WTC11 (cell line): ENCODE measurements at regions not wholly inside any gene's neighbourhood (a gene's known extent, or its start where the extent isn't known, plus 50 kb on each side); places are given as distances from the start of the nearest gene placed in this dataset.
"Not testable (repeated sequence)": the region's sequence is repeated elsewhere in the genome, so short reads cannot be mapped to it uniquely, and the experiment has no call there.

Experiments used
- ATAC-seq: fragments of 200-7000 bp; cut with Tn5 transposase; 2 replicates; pipeline ENCODE4 v1.10.0; 2021; ENCODE audit warnings: mild to moderate bottlenecking, moderate library complexity
- CTCF ChIA-PET: fragments of 300-600 bp; sonication (Branson Sonifier 250); formaldehyde crosslinking; loops from one replicate; lab custom pipeline; 2021; ENCODE audit warnings: antibody characterized with exemption; lab: Charles Lee
- POLR2A ChIA-PET: fragments of 350-600 bp; sonication (Branson Sonifier 250); formaldehyde crosslinking; loops from one replicate; lab custom pipeline; 2021; ENCODE audit warnings: antibody characterized with exemption; lab: Charles Lee
- DNase-seq: peaks from one replicate; pipeline ENCODE4 v3.0.0; 2021; ENCODE audit warnings: low spot score
- H3K27ac Mint-ChIP-seq: 2 replicates; pipeline ENCODE4 v1.8.0; 2021; ENCODE audit warnings: mixed read lengths
- H3K27me3 Mint-ChIP-seq: 2 replicates; pipeline ENCODE4 v1.8.0; 2021; ENCODE audit warnings: low read depth, mild to moderate bottlenecking, moderate library complexity, mixed read lengths
- H3K36me3 Mint-ChIP-seq: 2 replicates; pipeline ENCODE4 v1.8.0; 2021; ENCODE audit warnings: mixed read lengths
- H3K4me1 Mint-ChIP-seq: 2 replicates; pipeline ENCODE4 v1.8.0; 2022; ENCODE audit warnings: mixed read lengths
- H3K4me3 Mint-ChIP-seq: 2 replicates; pipeline ENCODE4 v1.8.0; 2021; ENCODE audit warnings: mild to moderate bottlenecking, moderate library complexity, mixed read lengths
- H3K9me3 Mint-ChIP-seq: 2 replicates; pipeline ENCODE4 v1.8.0; 2021; ENCODE audit warnings: mixed read lengths
- CBFB ChIP-seq: sonication (generic); formaldehyde crosslinking; IDR thresholded peaks from 2 replicates; pipeline ENCODE4 v1.8.1; 2022; ENCODE audit warnings: mild to moderate bottlenecking, low read depth, missing genetic modification reagents
- CREB1 ChIP-seq: sonication (generic); formaldehyde crosslinking; IDR thresholded peaks from 2 replicates; pipeline ENCODE4 v1.8.0; 2023; ENCODE audit warnings: mild to moderate bottlenecking, missing genetic modification reagents
- JUN ChIP-seq: sonication (generic); formaldehyde crosslinking; IDR thresholded peaks from 2 replicates; pipeline ENCODE4 v1.8.0; 2023; ENCODE audit warnings: mild to moderate bottlenecking, missing genetic modification reagents
- MXD4 ChIP-seq: fragments of 250-450 bp; sonication (Bioruptor Pico); IDR thresholded peaks from 2 replicates; pipeline ENCODE4 v1.8.0; 2021; ENCODE audit warnings: mild to moderate bottlenecking, moderate library complexity, borderline replicate concordance
- MYBL2 ChIP-seq: sonication (generic); formaldehyde crosslinking; IDR thresholded peaks from 2 replicates; pipeline ENCODE4 v1.8.1; 2023; ENCODE audit warnings: mild to moderate bottlenecking, moderate library complexity, missing genetic modification reagents
- NR1H2 ChIP-seq: sonication (generic); formaldehyde crosslinking; IDR thresholded peaks from 2 replicates; pipeline ENCODE4 v1.9.0; 2021; ENCODE audit warnings: mild to moderate bottlenecking, moderate library complexity, missing genetic modification reagents
- NR2C2 ChIP-seq: sonication (generic); formaldehyde crosslinking; IDR thresholded peaks from 2 replicates; pipeline ENCODE4 v1.8.0; 2022; ENCODE audit warnings: mild to moderate bottlenecking, missing genetic modification reagents
- SMAD4 ChIP-seq: sonication (generic); formaldehyde crosslinking; IDR thresholded peaks from 2 replicates; pipeline ENCODE4 v1.8.0; 2022; ENCODE audit warnings: mild to moderate bottlenecking, missing genetic modification reagents
- ZNF138 ChIP-seq: sonication (generic); formaldehyde crosslinking; conservative IDR thresholded peaks from 2 replicates; pipeline ENCODE4 v1.8.1; 2022; ENCODE audit warnings: mild to moderate bottlenecking, moderate library complexity, missing genetic modification reagents
- ZNF232 ChIP-seq: sonication (generic); formaldehyde crosslinking; IDR thresholded peaks from 2 replicates; pipeline ENCODE4 v1.8.0; 2022; ENCODE audit warnings: mild to moderate bottlenecking, missing genetic modification reagents
- ZNF263 ChIP-seq: sonication (generic); formaldehyde crosslinking; IDR thresholded peaks from 2 replicates; pipeline ENCODE4 v1.8.1; 2022; ENCODE audit warnings: low read depth, mild to moderate bottlenecking, moderate library complexity, missing genetic modification reagents
- ZNF416 ChIP-seq: fragments of 250-450 bp; sonication (Bioruptor Pico); IDR thresholded peaks from 2 replicates; pipeline ENCODE4 v1.9.0; 2021; ENCODE audit warnings: mild to moderate bottlenecking, inconsistent platforms
- ZNF671 ChIP-seq: fragments of 250-450 bp; sonication (Bioruptor Pico); IDR thresholded peaks from 2 replicates; pipeline ENCODE4 v1.8.0; 2021; ENCODE audit warnings: mild to moderate bottlenecking
- TF ChIP-seq, protein P1 (sequence below): sonication (generic); formaldehyde crosslinking; IDR thresholded peaks from 2 replicates; pipeline ENCODE4 v1.8.1; 2023; ENCODE audit warnings: mild to moderate bottlenecking, missing genetic modification reagents, borderline replicate concordance
- TF ChIP-seq, protein P2 (sequence below): sonication (generic); formaldehyde crosslinking; IDR thresholded peaks from 2 replicates; pipeline ENCODE4 v1.8.0; 2023; ENCODE audit warnings: mild to moderate bottlenecking, missing genetic modification reagents
- TF ChIP-seq, protein P3 (sequence below): sonication (generic); formaldehyde crosslinking; IDR thresholded peaks from 2 replicates; pipeline ENCODE4 v1.8.0; 2023; ENCODE audit warnings: missing genetic modification reagents
- TF ChIP-seq, protein P4 (sequence below): sonication (generic); formaldehyde crosslinking; IDR thresholded peaks from 2 replicates; pipeline ENCODE4 v1.8.1; 2023; ENCODE audit warnings: mild to moderate bottlenecking, moderate library complexity, missing genetic modification reagents
- TF ChIP-seq, protein P5 (sequence below): sonication (generic); formaldehyde crosslinking; IDR thresholded peaks from 2 replicates; pipeline ENCODE4 v1.8.1; 2023; ENCODE audit warnings: mild to moderate bottlenecking, missing genetic modification reagents
- TF ChIP-seq, protein P6 (sequence below): sonication (generic); formaldehyde crosslinking; IDR thresholded peaks from 2 replicates; pipeline ENCODE4 v1.8.1; 2023; ENCODE audit warnings: mild to moderate bottlenecking, missing genetic modification reagents
- TF ChIP-seq, protein P7 (sequence below): sonication (generic); formaldehyde crosslinking; IDR thresholded peaks from 2 replicates; pipeline ENCODE4 v1.8.0; 2022; ENCODE audit warnings: mild to moderate bottlenecking, missing genetic modification reagents
- TF ChIP-seq, protein P8 (sequence below): sonication (generic); formaldehyde crosslinking; IDR thresholded peaks from 2 replicates; pipeline ENCODE4 v1.8.1; 2023; ENCODE audit warnings: mild to moderate bottlenecking, missing genetic modification reagents, moderate library complexity

DNA sequence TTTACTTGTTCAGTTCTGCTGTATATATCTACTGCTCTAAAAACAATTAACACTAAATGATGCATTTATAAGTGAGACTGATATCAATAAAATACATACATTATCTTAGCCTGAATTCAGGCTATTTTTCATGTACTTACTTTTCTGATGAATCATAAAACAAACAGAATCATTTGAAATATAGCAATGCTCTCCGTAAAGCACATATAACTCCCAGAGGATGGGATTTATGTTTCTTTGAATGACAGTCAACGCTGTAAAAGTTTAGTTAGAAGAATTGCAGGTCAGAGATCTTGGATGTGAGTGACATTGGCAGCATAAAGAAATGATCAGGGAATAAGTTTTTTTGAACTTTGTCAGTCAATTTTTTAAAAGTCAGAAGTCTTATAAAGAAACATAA is 740.2 kb upstream of the NOVA1 start (continued):
- TF ChIP-seq, protein P1, sequence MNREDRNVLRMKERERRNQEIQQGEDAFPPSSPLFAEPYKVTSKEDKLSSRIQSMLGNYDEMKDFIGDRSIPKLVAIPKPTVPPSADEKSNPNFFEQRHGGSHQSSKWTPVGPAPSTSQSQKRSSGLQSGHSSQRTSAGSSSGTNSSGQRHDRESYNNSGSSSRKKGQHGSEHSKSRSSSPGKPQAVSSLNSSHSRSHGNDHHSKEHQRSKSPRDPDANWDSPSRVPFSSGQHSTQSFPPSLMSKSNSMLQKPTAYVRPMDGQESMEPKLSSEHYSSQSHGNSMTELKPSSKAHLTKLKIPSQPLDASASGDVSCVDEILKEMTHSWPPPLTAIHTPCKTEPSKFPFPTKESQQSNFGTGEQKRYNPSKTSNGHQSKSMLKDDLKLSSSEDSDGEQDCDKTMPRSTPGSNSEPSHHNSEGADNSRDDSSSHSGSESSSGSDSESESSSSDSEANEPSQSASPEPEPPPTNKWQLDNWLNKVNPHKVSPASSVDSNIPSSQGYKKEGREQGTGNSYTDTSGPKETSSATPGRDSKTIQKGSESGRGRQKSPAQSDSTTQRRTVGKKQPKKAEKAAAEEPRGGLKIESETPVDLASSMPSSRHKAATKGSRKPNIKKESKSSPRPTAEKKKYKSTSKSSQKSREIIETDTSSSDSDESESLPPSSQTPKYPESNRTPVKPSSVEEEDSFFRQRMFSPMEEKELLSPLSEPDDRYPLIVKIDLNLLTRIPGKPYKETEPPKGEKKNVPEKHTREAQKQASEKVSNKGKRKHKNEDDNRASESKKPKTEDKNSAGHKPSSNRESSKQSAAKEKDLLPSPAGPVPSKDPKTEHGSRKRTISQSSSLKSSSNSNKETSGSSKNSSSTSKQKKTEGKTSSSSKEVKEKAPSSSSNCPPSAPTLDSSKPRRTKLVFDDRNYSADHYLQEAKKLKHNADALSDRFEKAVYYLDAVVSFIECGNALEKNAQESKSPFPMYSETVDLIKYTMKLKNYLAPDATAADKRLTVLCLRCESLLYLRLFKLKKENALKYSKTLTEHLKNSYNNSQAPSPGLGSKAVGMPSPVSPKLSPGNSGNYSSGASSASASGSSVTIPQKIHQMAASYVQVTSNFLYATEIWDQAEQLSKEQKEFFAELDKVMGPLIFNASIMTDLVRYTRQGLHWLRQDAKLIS (CRISPR knock-in tag) = no peak
- TF ChIP-seq ZNF416 (CRISPR knock-in tag) = no peak
- no peak for TF ChIP-seq CREB1 (CRISPR knock-in tag)
- TF ChIP-seq JUN = no peak
- TF ChIP-seq ZNF232 = no peak
- TF ChIP-seq MYBL2 (CRISPR knock-in tag) = no peak
- TF ChIP-seq, protein P2, sequence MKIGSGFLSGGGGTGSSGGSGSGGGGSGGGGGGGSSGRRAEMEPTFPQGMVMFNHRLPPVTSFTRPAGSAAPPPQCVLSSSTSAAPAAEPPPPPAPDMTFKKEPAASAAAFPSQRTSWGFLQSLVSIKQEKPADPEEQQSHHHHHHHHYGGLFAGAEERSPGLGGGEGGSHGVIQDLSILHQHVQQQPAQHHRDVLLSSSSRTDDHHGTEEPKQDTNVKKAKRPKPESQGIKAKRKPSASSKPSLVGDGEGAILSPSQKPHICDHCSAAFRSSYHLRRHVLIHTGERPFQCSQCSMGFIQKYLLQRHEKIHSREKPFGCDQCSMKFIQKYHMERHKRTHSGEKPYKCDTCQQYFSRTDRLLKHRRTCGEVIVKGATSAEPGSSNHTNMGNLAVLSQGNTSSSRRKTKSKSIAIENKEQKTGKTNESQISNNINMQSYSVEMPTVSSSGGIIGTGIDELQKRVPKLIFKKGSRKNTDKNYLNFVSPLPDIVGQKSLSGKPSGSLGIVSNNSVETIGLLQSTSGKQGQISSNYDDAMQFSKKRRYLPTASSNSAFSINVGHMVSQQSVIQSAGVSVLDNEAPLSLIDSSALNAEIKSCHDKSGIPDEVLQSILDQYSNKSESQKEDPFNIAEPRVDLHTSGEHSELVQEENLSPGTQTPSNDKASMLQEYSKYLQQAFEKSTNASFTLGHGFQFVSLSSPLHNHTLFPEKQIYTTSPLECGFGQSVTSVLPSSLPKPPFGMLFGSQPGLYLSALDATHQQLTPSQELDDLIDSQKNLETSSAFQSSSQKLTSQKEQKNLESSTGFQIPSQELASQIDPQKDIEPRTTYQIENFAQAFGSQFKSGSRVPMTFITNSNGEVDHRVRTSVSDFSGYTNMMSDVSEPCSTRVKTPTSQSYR (CRISPR knock-in tag) = no peak

DNA sequence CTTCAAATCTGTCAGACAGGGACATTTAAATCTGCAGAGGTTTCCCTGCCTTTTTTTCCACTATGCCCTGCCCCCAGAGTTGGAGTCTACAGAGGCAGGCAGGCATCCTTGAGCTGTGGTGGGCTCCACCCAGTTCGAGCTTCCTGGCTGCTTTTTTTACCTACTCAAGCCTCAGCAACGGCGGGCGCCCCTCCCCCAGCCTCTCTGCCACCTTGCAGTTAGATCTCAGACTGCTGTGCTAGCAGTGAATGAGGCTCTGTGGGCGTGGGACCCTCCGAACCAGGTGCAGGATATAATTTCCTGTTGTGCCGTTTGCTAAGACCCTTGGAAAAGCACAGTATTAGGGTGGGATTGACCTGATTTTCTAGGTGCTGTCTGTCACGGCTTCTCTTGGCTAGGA is 765.2 kb upstream of the NOVA1 start:
- peaks cover 39% of the 10 kb centered on the region for H3K9me3 Mint-ChIP-seq
- POLR2A ChIA-PET, CTCF ChIA-PET, H3K4me1 Mint-ChIP-seq, H3K27ac Mint-ChIP-seq, H3K27me3 Mint-ChIP-seq, H3K4me3 Mint-ChIP-seq, ATAC-seq, H3K36me3 Mint-ChIP-seq, DNase-seq: not testable (repeated sequence)

DNA sequence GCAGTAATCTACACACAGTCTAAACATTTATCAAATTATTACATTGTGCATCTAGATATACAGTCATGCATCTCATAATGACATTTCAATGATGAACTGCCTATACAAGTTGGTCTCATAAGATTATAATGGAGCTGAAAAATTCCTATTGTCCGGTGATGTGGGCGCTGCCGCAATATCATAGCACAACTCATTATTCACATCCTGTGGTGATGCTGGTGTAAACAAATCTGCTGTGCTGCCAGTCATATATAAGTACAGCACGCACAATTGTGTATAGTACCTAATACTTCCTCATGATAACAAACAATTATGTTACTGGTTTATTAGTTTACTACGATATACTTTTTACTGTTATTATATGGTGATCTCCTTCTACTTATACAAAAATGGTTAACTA is 768.8 kb upstream of the NOVA1 start:
- peaks cover 6% of the 10 kb centered on the region for H3K36me3 Mint-ChIP-seq
- TF ChIP-seq ZNF416 (CRISPR knock-in tag) = no peak
- TF ChIP-seq, protein P3, sequence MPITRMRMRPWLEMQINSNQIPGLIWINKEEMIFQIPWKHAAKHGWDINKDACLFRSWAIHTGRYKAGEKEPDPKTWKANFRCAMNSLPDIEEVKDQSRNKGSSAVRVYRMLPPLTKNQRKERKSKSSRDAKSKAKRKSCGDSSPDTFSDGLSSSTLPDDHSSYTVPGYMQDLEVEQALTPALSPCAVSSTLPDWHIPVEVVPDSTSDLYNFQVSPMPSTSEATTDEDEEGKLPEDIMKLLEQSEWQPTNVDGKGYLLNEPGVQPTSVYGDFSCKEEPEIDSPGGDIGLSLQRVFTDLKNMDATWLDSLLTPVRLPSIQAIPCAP (CRISPR knock-in tag) = no peak
- TF ChIP-seq, protein P4, sequence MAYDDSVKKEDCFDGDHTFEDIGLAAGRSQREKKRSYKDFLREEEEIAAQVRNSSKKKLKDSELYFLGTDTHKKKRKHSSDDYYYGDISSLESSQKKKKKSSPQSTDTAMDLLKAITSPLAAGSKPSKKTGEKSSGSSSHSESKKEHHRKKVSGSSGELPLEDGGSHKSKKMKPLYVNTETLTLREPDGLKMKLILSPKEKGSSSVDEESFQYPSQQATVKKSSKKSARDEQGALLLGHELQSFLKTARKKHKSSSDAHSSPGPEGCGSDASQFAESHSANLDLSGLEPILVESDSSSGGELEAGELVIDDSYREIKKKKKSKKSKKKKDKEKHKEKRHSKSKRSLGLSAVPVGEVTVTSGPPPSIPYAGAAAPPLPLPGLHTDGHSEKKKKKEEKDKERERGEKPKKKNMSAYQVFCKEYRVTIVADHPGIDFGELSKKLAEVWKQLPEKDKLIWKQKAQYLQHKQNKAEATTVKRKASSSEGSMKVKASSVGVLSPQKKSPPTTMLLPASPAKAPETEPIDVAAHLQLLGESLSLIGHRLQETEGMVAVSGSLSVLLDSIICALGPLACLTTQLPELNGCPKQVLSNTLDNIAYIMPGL (CRISPR knock-in tag) = no peak
- no peak for TF ChIP-seq ZNF263 (CRISPR knock-in tag)
- no peak for TF ChIP-seq MXD4
- no peak for TF ChIP-seq NR1H2 (CRISPR knock-in tag)
- TF ChIP-seq, protein P5, sequence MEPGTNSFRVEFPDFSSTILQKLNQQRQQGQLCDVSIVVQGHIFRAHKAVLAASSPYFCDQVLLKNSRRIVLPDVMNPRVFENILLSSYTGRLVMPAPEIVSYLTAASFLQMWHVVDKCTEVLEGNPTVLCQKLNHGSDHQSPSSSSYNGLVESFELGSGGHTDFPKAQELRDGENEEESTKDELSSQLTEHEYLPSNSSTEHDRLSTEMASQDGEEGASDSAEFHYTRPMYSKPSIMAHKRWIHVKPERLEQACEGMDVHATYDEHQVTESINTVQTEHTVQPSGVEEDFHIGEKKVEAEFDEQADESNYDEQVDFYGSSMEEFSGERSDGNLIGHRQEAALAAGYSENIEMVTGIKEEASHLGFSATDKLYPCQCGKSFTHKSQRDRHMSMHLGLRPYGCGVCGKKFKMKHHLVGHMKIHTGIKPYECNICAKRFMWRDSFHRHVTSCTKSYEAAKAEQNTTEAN = no peak
- TF ChIP-seq SMAD4 = no peak
- TF ChIP-seq, protein P6, sequence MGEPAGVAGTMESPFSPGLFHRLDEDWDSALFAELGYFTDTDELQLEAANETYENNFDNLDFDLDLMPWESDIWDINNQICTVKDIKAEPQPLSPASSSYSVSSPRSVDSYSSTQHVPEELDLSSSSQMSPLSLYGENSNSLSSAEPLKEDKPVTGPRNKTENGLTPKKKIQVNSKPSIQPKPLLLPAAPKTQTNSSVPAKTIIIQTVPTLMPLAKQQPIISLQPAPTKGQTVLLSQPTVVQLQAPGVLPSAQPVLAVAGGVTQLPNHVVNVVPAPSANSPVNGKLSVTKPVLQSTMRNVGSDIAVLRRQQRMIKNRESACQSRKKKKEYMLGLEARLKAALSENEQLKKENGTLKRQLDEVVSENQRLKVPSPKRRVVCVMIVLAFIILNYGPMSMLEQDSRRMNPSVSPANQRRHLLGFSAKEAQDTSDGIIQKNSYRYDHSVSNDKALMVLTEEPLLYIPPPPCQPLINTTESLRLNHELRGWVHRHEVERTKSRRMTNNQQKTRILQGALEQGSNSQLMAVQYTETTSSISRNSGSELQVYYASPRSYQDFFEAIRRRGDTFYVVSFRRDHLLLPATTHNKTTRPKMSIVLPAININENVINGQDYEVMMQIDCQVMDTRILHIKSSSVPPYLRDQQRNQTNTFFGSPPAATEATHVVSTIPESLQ = no peak
- TF ChIP-seq, protein P7, sequence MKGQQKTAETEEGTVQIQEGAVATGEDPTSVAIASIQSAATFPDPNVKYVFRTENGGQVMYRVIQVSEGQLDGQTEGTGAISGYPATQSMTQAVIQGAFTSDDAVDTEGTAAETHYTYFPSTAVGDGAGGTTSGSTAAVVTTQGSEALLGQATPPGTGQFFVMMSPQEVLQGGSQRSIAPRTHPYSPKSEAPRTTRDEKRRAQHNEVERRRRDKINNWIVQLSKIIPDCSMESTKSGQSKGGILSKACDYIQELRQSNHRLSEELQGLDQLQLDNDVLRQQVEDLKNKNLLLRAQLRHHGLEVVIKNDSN (CRISPR knock-in tag) = no peak
- TF ChIP-seq ZNF232 = no peak
- no peak for TF ChIP-seq ZNF671 (CRISPR knock-in tag)
- TF ChIP-seq ZNF138 (CRISPR knock-in tag) = no peak
- TF ChIP-seq, protein P8, sequence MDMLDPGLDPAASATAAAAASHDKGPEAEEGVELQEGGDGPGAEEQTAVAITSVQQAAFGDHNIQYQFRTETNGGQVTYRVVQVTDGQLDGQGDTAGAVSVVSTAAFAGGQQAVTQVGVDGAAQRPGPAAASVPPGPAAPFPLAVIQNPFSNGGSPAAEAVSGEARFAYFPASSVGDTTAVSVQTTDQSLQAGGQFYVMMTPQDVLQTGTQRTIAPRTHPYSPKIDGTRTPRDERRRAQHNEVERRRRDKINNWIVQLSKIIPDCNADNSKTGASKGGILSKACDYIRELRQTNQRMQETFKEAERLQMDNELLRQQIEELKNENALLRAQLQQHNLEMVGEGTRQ = no peak
- TF ChIP-seq CBFB (CRISPR knock-in tag) = no peak
- TF ChIP-seq NR2C2 = no peak
- TF ChIP-seq, all 79 proteins: peak for 0
- ATAC-seq (no peak), DNase-seq (no peak)
- CTCF ChIA-PET = no interaction called here
- H3K27ac Mint-ChIP-seq = no peak overlapping the region
- POLR2A ChIA-PET = no interaction called here
- peaks cover 17% of the 10 kb centered on the region for H3K9me3 Mint-ChIP-seq
- H3K4me1 Mint-ChIP-seq = no peaks in the 10 kb centered on the region
- no peaks in the 10 kb centered on the region for H3K27me3 Mint-ChIP-seq
- H3K4me3 Mint-ChIP-seq = no peak overlapping the region
